B cell (primary cell): ENCODE measurements at regions not wholly inside any gene's neighbourhood (a gene's known extent, or its start where the extent isn't known, plus 50 kb on each side); places are given as distances from the start of the nearest gene placed in this dataset.

Experiments used
- ATAC-seq: fragments of 200-7000 bp; cut with Tn5 transposase; one replicate; pipeline ENCODE4 v1.10.0; 2021; ENCODE audit warnings: low read depth, mild to moderate bottlenecking, moderate number of reproducible peaks, moderate library complexity
- CTCF ChIA-PET: fragments of 350-600 bp; sonication (Branson Sonifier 250); formaldehyde crosslinking; loops from one replicate; lab custom pipeline; 2021; ENCODE audit warnings: antibody characterized with exemption, inconsistent platforms; lab: Charles Lee
- POLR2A ChIA-PET: fragments of 350-600 bp; sonication (Branson Sonifier 250); formaldehyde crosslinking; loops from one replicate; lab custom pipeline; 2021; ENCODE audit warnings: antibody characterized with exemption; lab: Charles Lee
- DNase-seq: peaks from one replicate; pipeline ENCODE4 v3.0.0; 2013
- H2AFZ ChIP-seq: 2 replicates; pipeline ENCODE4 v1.6.1; 2012; ENCODE audit warnings: mild to moderate bottlenecking, low read depth, low read length; ENCODE audit not compliant: insufficient read depth, poor library complexity, severe bottlenecking
- H3K27ac ChIP-seq, 2 donors: 1 replicate in 1 of 2; 2 replicates in 1 of 2; pipeline ENCODE4 v1.5.1; 2012 to 2013; ENCODE audit warnings: low read length in 2 of 2, mild to moderate bottlenecking in 2 of 2, moderate library complexity in 1 of 2
- H3K27me3 ChIP-seq, 4 experiments: fragments of 200-600 bp in 1 of 4; sonication (generic) in 1 of 4; replicated peaks in 1 of 4; 1 replicate in 2 of 4; 2 replicates in 2 of 4; pipeline versions ENCODE4 v1.6.1 to v1.7.0; 2013 to 2016; ENCODE audit warnings: low read length in 3 of 4, mild to moderate bottlenecking in 2 of 4, mixed read lengths in 1 of 4, moderate library complexity in 1 of 4; ENCODE audit not compliant: insufficient read depth in 4 of 4, control insufficient read depth in 3 of 4; ENCODE audit errors: control extremely low read depth in 1 of 4
- H3K36me3 ChIP-seq, 2 experiments: replicated peaks in 1 of 2; 1 replicate in 1 of 2; 2 replicates in 1 of 2; pipeline versions ENCODE4 v1.6.1 to v1.7.1; 2013; ENCODE audit warnings: low read length in 1 of 2; ENCODE audit not compliant: insufficient read depth in 2 of 2, control insufficient read depth in 1 of 2; ENCODE audit errors: control extremely low read depth in 1 of 2, extremely low read depth in 1 of 2
- H3K4me1 ChIP-seq, 2 donors: fragments of 200-600 bp in 1 of 2; sonication (generic) in 1 of 2; 1 replicate in 1 of 2; 2 replicates in 1 of 2; pipeline versions ENCODE4 v1.5.1 to v1.6.1; 2013 to 2017; ENCODE audit warnings: low read length in 2 of 2; ENCODE audit not compliant: control insufficient read depth in 2 of 2, insufficient read depth in 2 of 2
- H3K4me2 ChIP-seq: replicated peaks from 2 replicates; pipeline ENCODE3; 2012; ENCODE audit warnings: mild to moderate bottlenecking, low read depth, low read length; ENCODE audit not compliant: poor library complexity, severe bottlenecking
- H3K4me3 ChIP-seq, 5 experiments: fragments of 200-600 bp in 1 of 5; sonication (generic) in 1 of 5; 1 replicate in 3 of 5; 2 replicates in 2 of 5; pipeline versions ENCODE4 v1.5.1 to v1.7.0; 2011 to 2016; ENCODE audit warnings: low read length in 4 of 5, mild to moderate bottlenecking in 4 of 5, low read depth in 2 of 5, control low read depth in 1 of 5, moderate library complexity in 1 of 5; ENCODE audit not compliant: insufficient read depth in 1 of 5; ENCODE audit errors: control extremely low read depth in 1 of 5, extremely low read depth in 1 of 5
- H3K79me2 ChIP-seq: fragments of 200-600 bp; sonication (generic); one replicate; pipeline ENCODE4 v1.6.0; 2016; ENCODE audit warnings: low read length; ENCODE audit not compliant: control insufficient read depth, insufficient read depth
- H3K9ac ChIP-seq: fragments of 200-600 bp; sonication (generic); 2 replicates; pipeline ENCODE4 v1.6.1; 2017; ENCODE audit warnings: mild to moderate bottlenecking, low read length, moderate library complexity
- H3K9me3 ChIP-seq, 3 donors: one replicate each; pipeline versions ENCODE4 v1.6.1 to v1.7.1; 2013; ENCODE audit warnings: low read length in 2 of 3; ENCODE audit not compliant: control insufficient read depth in 2 of 3, insufficient read depth in 1 of 3; ENCODE audit errors: control extremely low read depth in 1 of 3
- H4K20me1 ChIP-seq: 2 replicates; pipeline ENCODE4 v1.6.0; 2012; ENCODE audit warnings: mild to moderate bottlenecking, low read length; ENCODE audit not compliant: insufficient read depth, control insufficient read depth, poor library complexity, severe bottlenecking
- H3K27ac Mint-ChIP-seq: one replicate; pipeline ENCODE4 v1.8.0; 2021; ENCODE audit warnings: mixed read lengths
- H3K27me3 Mint-ChIP-seq: one replicate; pipeline ENCODE4 v1.8.0; 2021; ENCODE audit warnings: mixed read lengths
- H3K4me1 Mint-ChIP-seq: one replicate; pipeline ENCODE4 v1.8.0; 2021; ENCODE audit warnings: mixed read lengths
- H3K4me3 Mint-ChIP-seq: one replicate; pipeline ENCODE4 v1.8.0; 2021; ENCODE audit warnings: mixed read lengths
- H3K9me3 Mint-ChIP-seq: one replicate; pipeline ENCODE4 v1.8.0; 2022; ENCODE audit warnings: mixed read lengths; ENCODE audit not compliant: insufficient read depth
- CTCF ChIP-seq: fragments of 200-600 bp; IDR thresholded peaks from one replicate; pipeline ENCODE4 v1.8.0; 2022; ENCODE audit warnings: antibody characterized with exemption, mild to moderate bottlenecking
- EZH2 ChIP-seq: IDR thresholded peaks from 2 replicates; pipeline ENCODE4 v1.6.1; 2012; ENCODE audit warnings: borderline replicate concordance, low read depth, mild to moderate bottlenecking, moderate library complexity, low read length; ENCODE audit not compliant: insufficient read depth, poor library complexity, severe bottlenecking
- WGBS: methylation state at CpG from one replicate; pipeline ENCODE4 v1.1.5; 2013; ENCODE audit warnings: missing lambda C conversion rate; ENCODE audit not compliant: insufficient coverage; 5-methylcytosine and 5-hydroxymethylcytosine counted together
- intact Hi-C: fragments of 100-400 bp; cut with micrococcal nuclease; formaldehyde crosslinking; loops from one replicate; pipeline ENCODE4 v1.10.0; 2022

GRCh38 chr9:616694-617093 is 224.8 kb upstream of the DMRT1 start:
- Mint-ChIP-seq H3K27me3 (no peaks in the 10 kb centered on the region), H3K4me3 (no peak overlapping the region), H3K4me1 (peaks cover 8% of the 10 kb centered on the region), H3K9me3 (no peaks in the 10 kb centered on the region), H3K27ac (no peak overlapping the region)
- no peaks in the 10 kb centered on the region for H3K27me3 ChIP-seq
- ATAC-seq (no peak), DNase-seq (no peak)
- H3K79me2 ChIP-seq = no peaks in the 10 kb centered on the region
- ChIA-PET POLR2A (no interaction called here), CTCF (interaction anchor here (1.4 kb wide), 1 partner anchor 10 kb away, joined by 3 read pairs; no protein-coding TSS in a partner anchor)
- TF ChIP-seq EZH2 = no peak
- TF ChIP-seq CTCF = no peak
- no peak overlapping the region for H2AFZ ChIP-seq
- H4K20me1 ChIP-seq = no peaks in the 10 kb centered on the region
- no peaks in the 10 kb centered on the region for H3K9me3 ChIP-seq
- no peak overlapping the region for H3K9ac ChIP-seq
- no peak overlapping the region for H3K4me2 ChIP-seq
- peaks cover 0 to 4% of the 10 kb centered on the region in 2 donors for H3K4me1 ChIP-seq
- intact Hi-C loops = no loop called here
- no peaks in the 10 kb centered on the region for H3K36me3 ChIP-seq
- H3K27ac ChIP-seq = no peak overlapping the region
- no CpG with 5 or more reads among the region's 4 CpGs for WGBS
- no peak overlapping the region for H3K4me3 ChIP-seq

- Histone ChIP-seq H3K79me2 (no peaks in the 10 kb centered on the region), H3K27ac (no peak overlapping the region), H3K4me2 (no peak overlapping the region), H3K9me3 (no peaks in the 10 kb centered on the region), H3K36me3 (no peaks in the 10 kb centered on the region), H3K4me3 (no peak overlapping the region), H3K4me1 (peaks cover 0 to 4% of the 10 kb centered on the region in 2 donors), H3K9ac (no peak overlapping the region), H2AFZ (no peak overlapping the region), H3K27me3 (no peaks in the 10 kb centered on the region), H4K20me1 (no peaks in the 10 kb centered on the region)
- intact Hi-C loops = no loop called here
- TF ChIP-seq CTCF (no peak), EZH2 (no peak)
- ATAC-seq (no peak), DNase-seq (no peak)
- no CpG with 5 or more reads among the region's 7 CpGs for WGBS
- Mint-ChIP-seq H3K27me3 (no peaks in the 10 kb centered on the region), H3K27ac (no peak overlapping the region), H3K4me3 (no peak overlapping the region), H3K9me3 (no peaks in the 10 kb centered on the region), H3K4me1 (peaks cover 8% of the 10 kb centered on the region)
- ChIA-PET POLR2A (no interaction called here), CTCF (interaction anchor here (1.4 kb wide), 1 partner anchor 9 kb away, joined by 3 read pairs; no protein-coding TSS in a partner anchor)
These were observed 223.9 kb upstream of the DMRT1 start for GRCh38 chr9:617445-618085.
